HepG2 (cell line): ENCODE measurements at regions not wholly inside any gene's neighbourhood (a gene's known extent, or its start where the extent isn't known, plus 50 kb on each side); places are given as distances from the start of the nearest gene placed in this dataset.

Experiments used
- ADNP ChIP-seq: sonication (generic); formaldehyde crosslinking; IDR thresholded peaks from 2 replicates; pipeline ENCODE4 v1.4.0; 2020; ENCODE audit warnings: missing genetic modification reagents
- CTCF ChIP-seq: sonication (generic); formaldehyde crosslinking; IDR thresholded peaks from 2 replicates; pipeline ENCODE4 v1.5.0; 2020; ENCODE audit warnings: mild to moderate bottlenecking, missing genetic modification reagents, moderate library complexity
- JARID2 ChIP-seq: sonication (generic); formaldehyde crosslinking; IDR thresholded peaks from 2 replicates; pipeline ENCODE4 v1.8.1; 2023; ENCODE audit warnings: missing genetic modification reagents, inconsistent platforms; ENCODE audit not compliant: insufficient replicate concordance
- JDP2 ChIP-seq: sonication (generic); formaldehyde crosslinking; IDR thresholded peaks from 2 replicates; pipeline ENCODE4 v1.8.1; 2022; ENCODE audit warnings: missing genetic modification reagents, borderline replicate concordance
- PRMT3 ChIP-seq: sonication (generic); formaldehyde crosslinking; IDR thresholded peaks from 2 replicates; pipeline ENCODE4 v1.8.1; 2022; ENCODE audit warnings: low read depth, mild to moderate bottlenecking, moderate library complexity, missing genetic modification reagents, borderline replicate concordance
- RBAK ChIP-seq: sonication (generic); formaldehyde crosslinking; IDR thresholded peaks from 2 replicates; pipeline ENCODE4 v1.5.1; 2020; ENCODE audit warnings: mild to moderate bottlenecking, missing genetic modification reagents
- RELA ChIP-seq: sonication (generic); formaldehyde crosslinking; IDR thresholded peaks from 2 replicates; pipeline ENCODE4 v1.4.0; 2020; ENCODE audit warnings: missing genetic modification reagents
- SSRP1 ChIP-seq: IDR thresholded peaks from 2 replicates; pipeline ENCODE4 v1.6.1; 2016; ENCODE audit warnings: control low read depth
- ZKSCAN1 ChIP-seq: fragments of 150-350 bp; IDR thresholded peaks from 2 replicates; pipeline ENCODE4 v1.6.1; 2014; ENCODE audit warnings: low read length
- ZNF282 ChIP-seq: fragments of 450-650 bp; IDR thresholded peaks from 2 replicates; pipeline ENCODE4 v1.6.1; 2018; ENCODE audit not compliant: partially characterized antibody
- ZNF616 ChIP-seq: sonication (generic); formaldehyde crosslinking; IDR thresholded peaks from 2 replicates; pipeline ENCODE4 v1.5.0; 2020; ENCODE audit warnings: low read depth, mild to moderate bottlenecking, missing genetic modification reagents
- ZNF704 ChIP-seq: sonication (generic); formaldehyde crosslinking; IDR thresholded peaks from 2 replicates; pipeline ENCODE4 v1.8.1; 2023; ENCODE audit warnings: mild to moderate bottlenecking, inconsistent platforms, moderate library complexity, missing genetic modification reagents, borderline replicate concordance
- ZNF83 ChIP-seq: sonication (generic); formaldehyde crosslinking; IDR thresholded peaks from 2 replicates; pipeline ENCODE4 v1.4.0; 2020; ENCODE audit warnings: missing genetic modification reagents, mild to moderate bottlenecking, borderline replicate concordance
- TF ChIP-seq, protein P1 (sequence below): sonication (generic); formaldehyde crosslinking; IDR thresholded peaks from 2 replicates; pipeline ENCODE4 v1.5.1; 2020; ENCODE audit warnings: mild to moderate bottlenecking, missing genetic modification reagents, moderate library complexity
- TF ChIP-seq, protein P2 (sequence below): sonication (generic); formaldehyde crosslinking; IDR thresholded peaks from 2 replicates; pipeline ENCODE4 v1.4.0; 2020; ENCODE audit warnings: missing genetic modification reagents

DNA sequence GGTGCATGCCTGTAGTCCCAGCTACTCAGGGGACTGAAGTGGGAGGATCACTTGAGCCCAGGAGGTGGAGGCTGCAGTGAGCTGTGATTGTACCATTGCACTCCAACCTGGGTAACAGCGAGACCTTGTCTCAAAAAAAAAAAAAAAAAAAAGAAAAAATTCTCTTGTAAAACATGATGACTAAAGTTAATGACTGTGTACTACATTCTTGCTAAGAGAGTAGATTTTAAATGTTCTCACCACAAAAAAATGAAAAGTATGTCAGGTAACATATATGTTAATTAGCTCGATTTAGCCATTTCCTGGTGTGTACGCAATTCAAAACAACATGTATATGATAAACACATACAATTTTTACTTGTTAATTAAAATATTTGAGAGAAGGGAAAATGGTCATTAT is 480.7 kb upstream of the RGS6 start (continued):
- TF ChIP-seq RBAK (CRISPR knock-in tag) (no peak), JDP2 (CRISPR knock-in tag) (no peak), RELA (no peak), SSRP1 (CRISPR knock-in tag) (no peak), CTCF (CRISPR knock-in tag) (no peak), ZNF704 (no peak), ZNF616 (CRISPR knock-in tag) (no peak), ZNF83 (CRISPR knock-in tag) (no peak), ZNF282 (no peak), PRMT3 (CRISPR knock-in tag) (no peak), ADNP (no peak), ZKSCAN1 (no peak), JARID2 (CRISPR knock-in tag) (no peak)
- TF ChIP-seq, protein P1, sequence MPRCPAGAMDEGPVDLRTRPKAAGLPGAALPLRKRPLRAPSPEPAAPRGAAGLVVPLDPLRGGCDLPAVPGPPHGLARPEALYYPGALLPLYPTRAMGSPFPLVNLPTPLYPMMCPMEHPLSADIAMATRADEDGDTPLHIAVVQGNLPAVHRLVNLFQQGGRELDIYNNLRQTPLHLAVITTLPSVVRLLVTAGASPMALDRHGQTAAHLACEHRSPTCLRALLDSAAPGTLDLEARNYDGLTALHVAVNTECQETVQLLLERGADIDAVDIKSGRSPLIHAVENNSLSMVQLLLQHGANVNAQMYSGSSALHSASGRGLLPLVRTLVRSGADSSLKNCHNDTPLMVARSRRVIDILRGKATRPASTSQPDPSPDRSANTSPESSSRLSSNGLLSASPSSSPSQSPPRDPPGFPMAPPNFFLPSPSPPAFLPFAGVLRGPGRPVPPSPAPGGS: no peak
- TF ChIP-seq, protein P2, sequence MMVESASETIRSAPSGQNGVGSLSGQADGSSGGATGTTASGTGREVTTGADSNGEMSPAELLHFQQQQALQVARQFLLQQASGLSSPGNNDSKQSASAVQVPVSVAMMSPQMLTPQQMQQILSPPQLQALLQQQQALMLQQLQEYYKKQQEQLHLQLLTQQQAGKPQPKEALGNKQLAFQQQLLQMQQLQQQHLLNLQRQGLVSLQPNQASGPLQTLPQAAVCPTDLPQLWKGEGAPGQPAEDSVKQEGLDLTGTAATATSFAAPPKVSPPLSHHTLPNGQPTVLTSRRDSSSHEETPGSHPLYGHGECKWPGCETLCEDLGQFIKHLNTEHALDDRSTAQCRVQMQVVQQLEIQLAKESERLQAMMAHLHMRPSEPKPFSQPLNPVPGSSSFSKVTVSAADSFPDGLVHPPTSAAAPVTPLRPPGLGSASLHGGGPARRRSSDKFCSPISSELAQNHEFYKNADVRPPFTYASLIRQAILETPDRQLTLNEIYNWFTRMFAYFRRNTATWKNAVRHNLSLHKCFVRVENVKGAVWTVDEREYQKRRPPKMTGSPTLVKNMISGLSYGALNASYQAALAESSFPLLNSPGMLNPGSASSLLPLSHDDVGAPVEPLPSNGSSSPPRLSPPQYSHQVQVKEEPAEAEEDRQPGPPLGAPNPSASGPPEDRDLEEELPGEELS: no peak
